Activated naive CD8-positive, alpha-beta T cell treated with anti-CD3 and anti-CD28 coated beads, Interleukin-2, amount 10 ng/mL, durations not matched to agents 7 days and 5 days (primary cell): ENCODE measurements at regions not wholly inside any gene's neighbourhood (a gene's known extent, or its start where the extent isn't known, plus 50 kb on each side); places are given as distances from the start of the nearest gene placed in this dataset.
"Not testable (repeated sequence)": the region's sequence is repeated elsewhere in the genome, so short reads cannot be mapped to it uniquely, and the experiment has no call there.

Experiments
- ATAC-seq: fragments of 150-1000 bp; cut with Tn5 transposase; one replicate; pipeline ENCODE4 v1.10.0; 2021; ENCODE audit warnings: low read depth, moderate library complexity
- POLR2A ChIA-PET: fragments of 350-600 bp; sonication (Branson Sonifier 250); formaldehyde crosslinking; loops from one replicate; lab custom pipeline; 2021; ENCODE audit warnings: antibody characterized with exemption; lab: Charles Lee
- DNase-seq: peaks from one replicate; pipeline ENCODE4 v3.0.0; 2021
- H3K27ac Mint-ChIP-seq: one replicate; pipeline ENCODE4 v1.8.0; 2022; ENCODE audit warnings: mild to moderate bottlenecking, mixed read lengths
- H3K27me3 Mint-ChIP-seq: one replicate; pipeline ENCODE4 v1.8.0; 2022; ENCODE audit warnings: mild to moderate bottlenecking, moderate library complexity, mixed read lengths
- H3K36me3 Mint-ChIP-seq: one replicate; pipeline ENCODE4 v1.8.0; 2021; ENCODE audit warnings: mild to moderate bottlenecking, mixed read lengths
- H3K4me1 Mint-ChIP-seq: one replicate; pipeline ENCODE4 v1.8.0; 2021; ENCODE audit warnings: mixed read lengths
- H3K4me3 Mint-ChIP-seq: one replicate; pipeline ENCODE4 v1.8.0; 2022; ENCODE audit warnings: mild to moderate bottlenecking, moderate library complexity, mixed read lengths
- H3K9me3 Mint-ChIP-seq: one replicate; pipeline ENCODE4 v1.8.0; 2021; ENCODE audit warnings: mixed read lengths

- POLR2A ChIA-PET, result no interaction called here
- Mint-ChIP-seq H3K4me1 (no peaks in the 10 kb centered on the region), H3K27ac (no peak overlapping the region)
Measured at GRCh38 chr9:82127465-82127864, 138.9 kb downstream of the SPATA31D1 start.

GRCh38 chr9:82128011-82128696 is 139.6 kb downstream of the SPATA31D1 start:
- no peaks in the 10 kb centered on the region for H3K4me1 Mint-ChIP-seq
- no peaks in the 10 kb centered on the region for H3K36me3 Mint-ChIP-seq
- POLR2A ChIA-PET, result no interaction called here
- ATAC-seq (no peak), DNase-seq (no peak)
- no peaks in the 10 kb centered on the region for H3K27me3 Mint-ChIP-seq
- H3K27ac Mint-ChIP-seq, result no peak overlapping the region
- H3K9me3 Mint-ChIP-seq, result no peaks in the 10 kb centered on the region
- no peak overlapping the region for H3K4me3 Mint-ChIP-seq

More at GRCh38 chr9:82127465-82127864, 138.9 kb downstream of the SPATA31D1 start:
- Mint-ChIP-seq H3K4me3 (no peak overlapping the region), H3K27me3 (no peaks in the 10 kb centered on the region), H3K9me3 (no peaks in the 10 kb centered on the region), H3K36me3 (no peaks in the 10 kb centered on the region)
- DNase-seq (no peak), ATAC-seq (no peak)

GRCh38 chr9:82129708-82130107 is 141.1 kb downstream of the SPATA31D1 start:
- ATAC-seq (no peak), DNase-seq (no peak)
- Mint-ChIP-seq H3K9me3 (no peaks in the 10 kb centered on the region), H3K4me3 (no peak overlapping the region), H3K27ac (no peak overlapping the region), H3K4me1 (no peaks in the 10 kb centered on the region), H3K36me3 (no peaks in the 10 kb centered on the region), H3K27me3 (no peaks in the 10 kb centered on the region)
- POLR2A ChIA-PET, result no interaction called here

DNA sequence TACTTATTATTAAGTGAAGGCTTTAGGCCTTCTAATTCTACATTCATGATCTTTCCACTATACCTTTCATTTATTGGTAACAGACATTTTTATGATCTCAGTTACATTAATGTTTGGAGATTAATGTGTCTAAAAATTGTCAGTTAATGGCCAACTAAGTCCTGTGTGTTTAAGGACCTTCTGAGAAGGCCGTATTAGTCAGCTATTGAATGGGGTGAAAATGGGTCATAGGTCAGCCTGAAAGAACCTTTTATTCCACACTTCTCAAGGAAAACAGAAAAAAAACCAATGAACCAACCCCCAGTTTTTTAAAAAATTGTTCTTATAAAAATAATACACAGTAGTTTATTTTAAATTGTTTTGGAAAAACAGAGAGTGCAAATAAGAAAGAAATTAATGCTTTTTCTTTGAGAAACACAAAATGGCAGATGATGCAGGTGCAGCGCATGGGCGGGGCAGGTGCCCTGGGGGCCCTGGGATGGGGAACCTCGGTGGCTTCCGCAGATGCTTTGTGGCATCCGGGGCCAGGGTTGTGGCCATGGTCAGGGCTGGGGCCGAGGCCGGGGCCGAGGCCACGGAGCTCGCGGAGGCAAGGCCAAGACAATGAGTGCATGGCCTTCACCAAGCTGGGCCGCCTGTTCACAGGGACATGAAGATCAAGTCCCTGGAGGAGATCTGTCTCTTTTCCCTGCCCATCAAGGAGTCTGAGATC is 141.9 kb downstream of the SPATA31D1 start:
- DNase-seq (no peak), ATAC-seq (no peak)
- H3K9me3 Mint-ChIP-seq, result no peaks in the 10 kb centered on the region
- H3K27me3 Mint-ChIP-seq, result no peaks in the 10 kb centered on the region
- no peak overlapping the region for H3K4me3 Mint-ChIP-seq
- no peaks in the 10 kb centered on the region for H3K36me3 Mint-ChIP-seq
- POLR2A ChIA-PET, result interaction anchor here (0.6 kb wide), 1 partner anchor 1162 kb away, joined by 3 read pairs; no protein-coding TSS in a partner anchor
- no peaks in the 10 kb centered on the region for H3K4me1 Mint-ChIP-seq
- H3K27ac Mint-ChIP-seq, result no peak overlapping the region

GRCh38 chr9:82131072-82131471 is 142.5 kb downstream of the SPATA31D1 start:
- H3K4me3 Mint-ChIP-seq, result no peak overlapping the region
- no peaks in the 10 kb centered on the region for H3K36me3 Mint-ChIP-seq
- DNase-seq, result no peak
- H3K9me3 Mint-ChIP-seq, result no peaks in the 10 kb centered on the region
- no peaks in the 10 kb centered on the region for H3K4me1 Mint-ChIP-seq
- H3K27me3 Mint-ChIP-seq, result no peaks in the 10 kb centered on the region
- POLR2A ChIA-PET, result no interaction called here
- H3K27ac Mint-ChIP-seq, result no peak overlapping the region
- ATAC-seq, result no peak

DNA sequence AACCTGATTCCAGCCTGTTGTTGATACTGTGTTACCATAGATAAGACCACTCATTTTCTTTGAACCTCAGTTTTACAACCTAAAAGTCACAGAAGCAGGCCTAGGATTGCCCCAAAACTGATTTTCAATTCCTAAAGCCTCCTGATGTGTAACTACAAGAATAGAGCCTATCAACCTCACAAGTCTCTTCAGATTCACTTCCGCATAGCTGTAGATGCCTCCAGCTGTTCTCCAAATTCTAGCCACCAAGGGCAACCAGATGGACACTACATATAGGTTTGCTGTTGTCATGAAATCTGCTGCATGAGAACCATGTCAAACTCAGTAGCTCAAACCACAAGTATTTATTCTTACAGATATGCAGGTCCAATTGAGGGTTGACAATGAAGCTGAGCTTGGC is 143.5 kb downstream of the SPATA31D1 start:
- POLR2A ChIA-PET, result no interaction called here
- ATAC-seq (no peak), DNase-seq (no peak)
- no peak overlapping the region for H3K27ac Mint-ChIP-seq
- no peak overlapping the region for H3K4me3 Mint-ChIP-seq
- H3K9me3 Mint-ChIP-seq, result no peaks in the 10 kb centered on the region
- H3K27me3 Mint-ChIP-seq, result no peaks in the 10 kb centered on the region
- no peaks in the 10 kb centered on the region for H3K4me1 Mint-ChIP-seq
- no peaks in the 10 kb centered on the region for H3K36me3 Mint-ChIP-seq

GRCh38 chr9:82134010-82134409 is 145.4 kb downstream of the SPATA31D1 start:
- POLR2A ChIA-PET, result no interaction called here
- DNase-seq (no peak), ATAC-seq (no peak)
- no peak overlapping the region for H3K27ac Mint-ChIP-seq
- H3K4me3 Mint-ChIP-seq, result no peak overlapping the region
- H3K9me3 Mint-ChIP-seq, result no peaks in the 10 kb centered on the region
- no peaks in the 10 kb centered on the region for H3K27me3 Mint-ChIP-seq
- no peaks in the 10 kb centered on the region for H3K4me1 Mint-ChIP-seq
- H3K36me3 Mint-ChIP-seq, result no peaks in the 10 kb centered on the region

DNA sequence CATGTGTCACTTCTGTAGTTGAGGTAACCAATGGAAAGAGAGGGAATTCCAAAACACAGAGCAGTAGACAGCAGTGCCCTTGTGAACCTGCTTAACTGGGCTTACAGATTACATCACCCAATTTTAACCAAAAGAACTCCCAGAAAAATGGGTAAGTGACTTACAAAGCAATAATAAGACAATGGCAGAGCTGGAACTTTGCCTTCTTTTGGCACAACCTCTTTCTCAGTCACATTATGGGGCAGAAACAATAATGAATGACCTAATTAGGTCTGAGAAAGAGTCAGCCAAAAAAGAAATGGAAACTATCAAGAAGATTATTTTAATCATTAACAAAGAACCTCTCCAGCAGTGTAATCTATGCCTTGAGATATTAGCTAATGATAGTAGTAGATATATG is 146.5 kb downstream of the SPATA31D1 start:
- H3K36me3 Mint-ChIP-seq, result no peaks in the 10 kb centered on the region
- DNase-seq (no peak), ATAC-seq (no peak)
- H3K4me1 Mint-ChIP-seq, result no peaks in the 10 kb centered on the region
- no peaks in the 10 kb centered on the region for H3K9me3 Mint-ChIP-seq
- no peak overlapping the region for H3K4me3 Mint-ChIP-seq
- no peak overlapping the region for H3K27ac Mint-ChIP-seq
- no peaks in the 10 kb centered on the region for H3K27me3 Mint-ChIP-seq
- POLR2A ChIA-PET, result interaction anchor here (0.6 kb wide), 1 partner anchor 9 kb away, joined by 3 read pairs; no protein-coding TSS in a partner anchor

- H3K27me3 Mint-ChIP-seq, POLR2A ChIA-PET: not testable (repeated sequence)
Measured at GRCh38 chr9:82138081-82138480, 149.5 kb downstream of the SPATA31D1 start.

GRCh38 chr9:82140471-82140870 is 151.9 kb downstream of the SPATA31D1 start:
- H3K27me3 Mint-ChIP-seq, result no peaks in the 10 kb centered on the region
- no peaks in the 10 kb centered on the region for H3K4me1 Mint-ChIP-seq
- no peak overlapping the region for H3K4me3 Mint-ChIP-seq
- ATAC-seq (no peak), DNase-seq (no peak)
- no peak overlapping the region for H3K27ac Mint-ChIP-seq
- no peaks in the 10 kb centered on the region for H3K9me3 Mint-ChIP-seq
- POLR2A ChIA-PET, result no interaction called here
- no peaks in the 10 kb centered on the region for H3K36me3 Mint-ChIP-seq

More at GRCh38 chr9:82138081-82138480, 149.5 kb downstream of the SPATA31D1 start:
- DNase-seq, H3K4me3 Mint-ChIP-seq, H3K9me3 Mint-ChIP-seq, H3K27ac Mint-ChIP-seq, ATAC-seq, H3K4me1 Mint-ChIP-seq, H3K36me3 Mint-ChIP-seq: not testable (repeated sequence)

DNA sequence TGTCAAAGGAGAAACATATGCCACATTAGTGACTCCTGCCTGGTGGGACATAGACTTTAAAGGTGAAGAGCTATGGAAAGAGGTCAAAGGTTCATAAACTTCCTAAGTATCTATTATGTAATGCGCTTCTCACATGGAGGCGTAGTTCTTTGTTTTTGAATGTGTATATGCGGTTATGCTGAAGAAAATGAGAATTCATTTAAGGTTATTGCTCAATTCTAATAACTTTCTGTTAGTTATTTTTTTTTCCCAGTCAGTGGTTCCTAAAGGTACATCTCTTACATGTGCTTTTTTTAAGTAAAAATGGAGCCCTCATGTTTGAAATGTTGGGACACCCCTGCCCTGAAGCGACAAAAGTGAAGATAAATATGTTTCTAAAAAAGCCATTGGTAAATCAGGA is 156.2 kb downstream of the SPATA31D1 start:
- Mint-ChIP-seq H3K4me3 (no peak overlapping the region), H3K27me3 (no peaks in the 10 kb centered on the region), H3K4me1 (no peaks in the 10 kb centered on the region), H3K27ac (no peak overlapping the region), H3K9me3 (no peaks in the 10 kb centered on the region), H3K36me3 (no peaks in the 10 kb centered on the region)
- DNase-seq (no peak), ATAC-seq (no peak)
- POLR2A ChIA-PET, result no interaction called here

- ATAC-seq (no peak), DNase-seq (no peak)
- no peaks in the 10 kb centered on the region for H3K36me3 Mint-ChIP-seq
- H3K9me3 Mint-ChIP-seq, result no peaks in the 10 kb centered on the region
- H3K4me3 Mint-ChIP-seq, result no peak overlapping the region
- no peaks in the 10 kb centered on the region for H3K4me1 Mint-ChIP-seq
- no peak overlapping the region for H3K27ac Mint-ChIP-seq
- no peaks in the 10 kb centered on the region for H3K27me3 Mint-ChIP-seq
- POLR2A ChIA-PET, result no interaction called here
Measured at GRCh38 chr9:82146677-82147076, 158.1 kb downstream of the SPATA31D1 start.

DNA sequence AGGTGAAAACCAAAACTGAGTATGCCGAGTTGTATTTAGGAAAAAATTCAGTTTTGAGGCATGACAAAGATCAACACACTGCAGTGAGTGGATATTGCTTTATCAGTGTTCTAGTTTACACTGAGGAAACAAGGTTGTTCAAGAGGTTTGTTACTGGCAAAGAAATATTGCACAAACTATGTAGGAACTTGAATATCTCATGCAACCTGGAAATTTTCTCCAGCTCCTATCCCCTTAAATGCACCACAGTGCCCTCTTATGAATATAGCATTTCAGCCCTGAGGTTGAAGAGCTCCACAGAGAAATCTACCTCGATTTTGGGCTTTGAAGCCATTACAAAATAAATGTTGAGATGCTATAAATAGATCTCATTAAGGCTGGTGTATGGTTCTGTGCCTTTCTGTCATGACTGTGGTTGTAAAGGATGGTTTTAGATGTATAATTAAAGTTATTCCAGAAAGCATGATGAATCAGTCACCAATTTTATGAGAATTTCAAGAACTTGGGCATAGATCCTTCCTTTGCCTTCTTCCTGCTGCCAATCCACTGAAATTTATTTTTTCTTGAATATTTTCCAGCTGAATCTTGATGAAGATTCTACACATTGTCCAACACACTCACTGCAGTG is 159.3 kb downstream of the SPATA31D1 start:
- no peak for DNase-seq
- H3K27me3 Mint-ChIP-seq, result no peaks in the 10 kb centered on the region
- no peaks in the 10 kb centered on the region for H3K36me3 Mint-ChIP-seq
- POLR2A ChIA-PET, result no interaction called here
- H3K4me3 Mint-ChIP-seq, result no peak overlapping the region
- no peak for ATAC-seq
- no peaks in the 10 kb centered on the region for H3K9me3 Mint-ChIP-seq
- H3K4me1 Mint-ChIP-seq, result no peaks in the 10 kb centered on the region
- no peak overlapping the region for H3K27ac Mint-ChIP-seq

DNA sequence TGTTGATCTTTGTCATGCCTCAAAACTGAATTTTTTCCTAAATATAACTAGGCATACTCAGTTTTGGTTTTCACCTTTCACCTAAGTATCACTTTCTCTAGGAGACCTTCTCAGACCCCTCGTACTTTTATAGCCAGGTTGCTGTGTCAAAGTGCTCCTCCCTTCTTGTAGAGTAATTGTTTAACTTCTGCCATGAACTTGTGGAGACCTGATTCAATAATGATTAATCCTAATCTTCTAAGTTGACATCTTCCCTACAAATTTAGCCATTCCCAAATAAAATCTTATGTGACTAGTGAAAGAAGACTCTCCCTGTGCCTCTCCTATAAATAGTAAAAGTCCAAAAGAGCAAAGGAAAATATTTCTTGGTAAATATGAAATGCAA is 159.8 kb downstream of the SPATA31D1 start:
- Mint-ChIP-seq H3K4me1 (no peaks in the 10 kb centered on the region), H3K27ac (no peak overlapping the region), H3K9me3 (no peaks in the 10 kb centered on the region), H3K4me3 (no peak overlapping the region), H3K27me3 (no peaks in the 10 kb centered on the region), H3K36me3 (no peaks in the 10 kb centered on the region)
- DNase-seq, result no peak
- POLR2A ChIA-PET, result no interaction called here
- no peak for ATAC-seq
